GM12873 (cell line): ENCODE measurements at regions not wholly inside any gene's neighbourhood (a gene's known extent, or its start where the extent isn't known, plus 50 kb on each side); places are given as distances from the start of the nearest gene placed in this dataset.

ENCODE experiments used
- TF ChIP-seq, protein P1 (sequence below): IDR thresholded peaks from 2 replicates; pipeline ENCODE4 v1.5.1; 2012; ENCODE audit warnings: low read depth, mild to moderate bottlenecking, moderate library complexity, low read length, control low read depth; ENCODE audit not compliant: insufficient read depth; ENCODE audit errors: missing control alignments

DNA sequence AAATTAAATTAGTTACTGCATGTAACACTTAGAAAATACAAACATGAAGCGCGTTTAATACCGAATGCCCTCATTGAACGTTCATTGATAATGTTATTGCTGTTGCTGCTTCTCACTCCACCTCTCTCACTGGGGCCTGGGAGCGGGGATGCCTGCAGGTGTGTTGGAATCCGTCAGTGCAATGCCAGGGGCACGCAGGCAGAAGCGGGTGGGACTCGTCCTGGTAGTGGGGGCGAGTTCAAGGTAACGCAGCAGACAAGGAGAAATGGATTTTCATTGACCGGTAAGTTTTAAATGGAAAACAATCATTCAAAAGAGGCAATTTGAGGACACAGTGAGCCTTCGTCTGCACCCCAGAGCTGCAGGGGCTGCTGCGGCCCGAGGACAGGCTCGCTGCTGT is 71.2 kb upstream of the AFDN start:
- TF ChIP-seq, protein P1, sequence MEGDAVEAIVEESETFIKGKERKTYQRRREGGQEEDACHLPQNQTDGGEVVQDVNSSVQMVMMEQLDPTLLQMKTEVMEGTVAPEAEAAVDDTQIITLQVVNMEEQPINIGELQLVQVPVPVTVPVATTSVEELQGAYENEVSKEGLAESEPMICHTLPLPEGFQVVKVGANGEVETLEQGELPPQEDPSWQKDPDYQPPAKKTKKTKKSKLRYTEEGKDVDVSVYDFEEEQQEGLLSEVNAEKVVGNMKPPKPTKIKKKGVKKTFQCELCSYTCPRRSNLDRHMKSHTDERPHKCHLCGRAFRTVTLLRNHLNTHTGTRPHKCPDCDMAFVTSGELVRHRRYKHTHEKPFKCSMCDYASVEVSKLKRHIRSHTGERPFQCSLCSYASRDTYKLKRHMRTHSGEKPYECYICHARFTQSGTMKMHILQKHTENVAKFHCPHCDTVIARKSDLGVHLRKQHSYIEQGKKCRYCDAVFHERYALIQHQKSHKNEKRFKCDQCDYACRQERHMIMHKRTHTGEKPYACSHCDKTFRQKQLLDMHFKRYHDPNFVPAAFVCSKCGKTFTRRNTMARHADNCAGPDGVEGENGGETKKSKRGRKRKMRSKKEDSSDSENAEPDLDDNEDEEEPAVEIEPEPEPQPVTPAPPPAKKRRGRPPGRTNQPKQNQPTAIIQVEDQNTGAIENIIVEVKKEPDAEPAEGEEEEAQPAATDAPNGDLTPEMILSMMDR: no peak

DNA sequence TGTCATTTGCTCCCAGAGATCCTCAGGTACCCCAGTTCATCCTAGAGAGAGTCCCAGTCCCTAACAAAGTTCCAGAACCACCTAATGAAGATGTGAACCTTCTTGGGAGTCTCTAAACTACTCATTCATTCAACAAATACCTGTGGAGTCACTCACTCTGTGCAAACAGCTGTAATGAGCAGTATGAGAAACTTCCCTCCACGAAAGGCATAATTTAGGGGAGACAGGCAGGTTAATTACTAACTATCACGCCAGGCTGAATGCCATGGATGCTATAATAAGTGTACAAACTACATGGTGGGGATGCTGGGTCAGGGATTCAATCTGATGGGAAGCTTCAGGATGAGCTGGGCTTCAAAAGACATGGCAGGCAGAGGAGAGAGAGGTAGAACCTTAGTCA is 70.1 kb upstream of the AFDN start:
- TF ChIP-seq, protein P1: no peak

DNA sequence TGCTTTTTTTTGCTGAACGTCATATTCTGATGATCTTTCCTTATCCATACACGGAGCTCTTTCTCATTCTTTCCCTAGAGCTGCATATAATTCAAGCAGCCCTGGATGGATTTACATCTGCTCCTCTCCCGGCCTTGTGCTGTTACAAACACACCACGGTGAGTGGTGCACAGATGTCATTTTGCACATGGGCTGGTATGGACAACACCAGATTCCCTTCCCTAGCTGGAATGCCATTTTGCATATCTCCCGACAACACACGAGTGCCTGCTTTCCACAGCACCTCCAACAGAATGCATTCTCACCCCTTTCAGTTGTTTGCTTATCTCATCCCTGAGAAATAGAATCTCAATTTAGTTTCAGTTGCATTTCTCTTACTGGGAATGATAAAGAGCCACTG is 69.5 kb upstream of the AFDN start:
- TF ChIP-seq, protein P1: no peak

DNA sequence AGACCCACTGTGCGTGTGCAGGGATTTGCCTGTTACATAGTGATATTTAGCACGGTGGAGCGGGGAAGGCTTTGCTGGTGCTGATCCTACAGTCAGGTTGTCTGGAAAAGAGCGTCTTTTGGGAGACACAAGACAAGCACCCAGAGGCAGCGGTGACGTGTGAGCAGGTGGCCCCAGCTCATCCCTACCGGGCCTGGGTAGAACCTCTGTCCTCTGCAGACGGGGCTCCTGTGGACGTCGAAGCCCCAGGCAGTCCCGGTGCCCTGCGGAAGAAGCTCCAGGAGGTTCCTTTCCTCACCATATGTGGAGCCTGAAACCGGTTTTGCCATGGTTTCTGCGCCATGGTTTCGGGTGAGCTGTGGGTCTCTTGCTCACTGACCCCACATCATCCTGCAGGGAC is 68.9 kb upstream of the AFDN start:
- TF ChIP-seq, protein P1: no peak

DNA sequence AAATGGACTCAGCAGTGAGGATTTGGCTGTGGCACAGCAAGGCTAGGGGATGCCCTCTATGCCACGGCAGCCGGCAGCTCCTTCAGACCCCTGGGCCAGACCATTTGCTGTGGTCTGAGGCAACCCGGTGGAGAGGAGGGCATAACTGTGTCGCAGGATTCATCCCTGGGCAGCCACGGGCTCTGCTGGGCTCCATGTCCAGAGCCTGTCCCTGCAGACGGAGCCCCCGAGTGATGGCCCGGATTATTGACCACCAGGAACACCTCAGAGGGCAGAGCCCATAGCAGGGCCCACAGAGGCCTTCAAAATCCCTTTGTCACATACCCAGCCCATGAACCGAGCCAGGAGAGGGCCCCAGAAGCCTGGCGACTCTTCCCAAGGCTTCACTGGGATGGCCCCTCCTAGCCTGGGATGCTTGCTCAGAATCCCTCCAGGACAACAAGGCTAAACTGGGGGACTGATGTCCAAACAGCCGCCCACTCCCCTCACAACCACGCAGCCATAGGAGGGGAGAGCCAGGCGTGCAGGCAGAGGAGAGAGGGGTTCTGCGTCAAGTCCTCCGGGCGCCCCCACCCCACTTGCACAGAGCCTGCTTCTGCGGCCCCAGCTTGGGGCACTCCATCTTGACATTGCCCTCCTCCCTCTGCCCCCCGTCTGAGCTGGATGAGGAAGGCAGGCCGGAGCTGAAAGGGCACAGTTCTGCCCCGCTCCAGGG is 68.2 kb upstream of the AFDN start:
- TF ChIP-seq, protein P1: no peak

DNA sequence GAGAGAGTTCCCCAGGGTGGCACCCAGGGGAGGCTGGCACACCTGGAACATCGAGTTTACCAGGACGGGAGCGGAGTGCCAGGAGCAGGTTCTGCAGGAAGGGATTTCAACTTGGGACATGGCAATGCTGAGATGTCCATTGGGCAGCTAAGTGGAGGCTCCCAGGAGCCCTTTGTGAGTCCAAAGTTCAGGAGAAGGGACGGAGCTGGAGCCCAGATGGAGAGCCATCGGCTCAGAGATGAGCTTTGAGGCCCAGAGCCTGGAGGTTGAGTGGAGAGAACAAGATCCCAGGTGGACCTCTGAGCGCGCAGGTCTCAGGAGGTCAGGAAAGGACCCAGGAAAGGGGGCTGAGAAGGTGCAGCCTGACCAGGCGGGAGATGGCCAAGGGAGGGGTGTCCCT is 67.5 kb upstream of the AFDN start:
- TF ChIP-seq, protein P1: no peak

DNA sequence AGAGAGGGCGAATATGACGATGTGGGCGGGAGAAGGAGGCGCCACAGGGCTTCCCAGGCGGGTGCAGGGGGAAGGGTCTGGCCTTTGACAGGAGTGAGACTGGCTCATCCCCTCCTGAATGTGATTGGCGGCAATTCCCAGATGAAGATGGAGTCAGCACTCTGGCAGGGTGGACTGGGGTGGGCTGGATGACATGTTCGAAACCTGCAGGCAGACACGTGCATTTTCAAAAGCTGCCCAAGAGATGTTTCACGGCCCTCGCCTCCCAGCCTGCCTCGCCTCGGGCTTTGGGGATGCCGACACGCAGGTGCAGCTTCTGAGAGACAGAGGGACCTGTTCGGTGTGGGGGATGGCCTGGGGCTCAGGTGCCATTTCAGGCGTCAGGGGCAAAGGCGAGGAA is 66.8 kb upstream of the AFDN start:
- TF ChIP-seq, protein P1: no peak
